GM19463 (cell line): ENCODE measurements at regions not wholly inside any gene's neighbourhood (a gene's known extent, or its start where the extent isn't known, plus 50 kb on each side); places are given as distances from the start of the nearest gene placed in this dataset.
"Not testable (repeated sequence)": the region's sequence is repeated elsewhere in the genome, so short reads cannot be mapped to it uniquely, and the experiment has no call there.

Source experiments
- ATAC-seq: cut with Tn5 transposase; IDR thresholded peaks from one replicate; pipeline ENCODE4 v1.9.1; 2021; ENCODE audit warnings: mild to moderate bottlenecking, moderate library complexity; ENCODE audit not compliant: unreplicated experiment

DNA sequence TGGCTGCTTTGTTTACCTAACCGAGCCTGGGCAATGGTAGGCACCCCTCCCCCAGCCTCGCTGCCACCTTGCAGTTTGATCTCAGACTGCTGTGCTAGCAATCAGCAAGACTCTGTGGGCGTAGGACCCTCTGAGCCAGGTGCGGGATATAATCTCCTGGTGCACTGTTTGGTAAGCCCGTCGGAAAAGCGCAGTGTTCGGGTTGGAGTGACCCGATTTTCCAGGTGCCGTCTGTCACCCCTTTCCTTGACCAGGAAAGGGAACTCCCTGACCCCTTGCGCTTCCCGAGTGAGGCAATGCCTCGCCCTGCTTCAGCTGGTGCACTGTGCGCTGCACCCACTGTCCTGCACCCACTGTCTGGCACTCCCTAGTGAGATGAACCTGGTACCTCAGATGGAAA is 482.2 kb upstream of the SMC2 start:
- ATAC-seq, result not testable (repeated sequence)

GRCh38 chr9:103615994-103616393 is 478.1 kb upstream of the SMC2 start:
- no peak for ATAC-seq

DNA sequence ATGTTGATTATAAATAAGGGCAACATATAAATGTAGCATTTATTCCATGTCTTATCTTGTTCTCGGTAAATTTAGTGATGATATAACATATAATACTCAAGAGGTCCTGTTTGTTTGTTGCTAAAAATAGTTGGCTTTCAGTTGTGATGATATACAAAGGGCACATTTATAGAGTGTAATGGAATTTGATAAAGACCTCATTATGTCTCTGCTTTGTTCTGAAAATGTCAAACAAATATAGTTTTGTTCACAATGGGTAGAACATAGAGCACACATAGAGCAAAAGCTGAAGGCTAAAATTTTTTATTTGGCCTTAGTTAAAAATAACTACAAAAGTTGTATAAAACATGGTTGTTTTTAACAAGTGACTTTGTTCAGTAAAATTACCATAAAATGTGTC is 477.1 kb upstream of the SMC2 start:
- no peak for ATAC-seq

- no peak for ATAC-seq
Measured at GRCh38 chr9:103625161-103625804, 468.8 kb upstream of the SMC2 start.

DNA sequence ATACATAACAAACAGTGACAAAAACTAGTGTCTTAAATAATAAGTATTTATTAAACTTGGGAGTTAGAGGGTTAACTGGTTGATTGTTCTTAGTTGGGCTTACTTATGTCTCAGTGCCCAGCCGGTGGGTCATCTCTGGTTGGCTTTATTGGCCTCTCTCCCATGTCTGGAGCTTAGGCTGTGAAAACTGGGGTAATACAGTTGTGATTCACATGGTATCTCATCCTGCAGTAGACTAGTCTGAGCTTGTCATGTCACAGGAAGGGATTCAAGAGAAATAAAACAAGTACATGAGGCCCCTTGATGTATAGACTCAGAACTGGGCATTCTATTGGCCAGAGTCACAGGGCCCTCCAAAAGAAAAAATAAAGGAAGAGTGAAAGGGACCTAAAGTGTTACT is 466.4 kb upstream of the SMC2 start:
- no peak for ATAC-seq

- ATAC-seq, result no peak
Measured at GRCh38 chr9:103649086-103649485, 445.0 kb upstream of the SMC2 start.

- ATAC-seq, result no peak
Measured at GRCh38 chr9:103658156-103658555, 436.0 kb upstream of the SMC2 start.

DNA sequence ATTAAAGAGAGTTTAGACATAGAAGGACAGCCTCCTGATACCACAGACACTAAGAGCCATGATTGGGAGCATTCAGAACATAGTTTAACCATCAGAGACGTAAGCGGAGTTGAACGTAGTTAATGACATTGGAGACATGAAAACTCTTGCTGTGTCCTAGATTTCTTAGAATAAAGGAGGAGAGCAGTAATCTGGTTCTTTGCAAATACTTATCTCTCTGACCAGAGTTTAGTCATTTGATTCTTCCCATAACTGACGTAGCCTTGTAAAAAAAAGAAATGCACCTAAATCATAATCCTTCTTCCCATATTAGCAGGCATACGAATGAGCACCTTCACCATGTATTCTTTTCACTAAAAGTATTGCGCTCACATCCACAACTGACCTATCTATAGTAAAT is 433.3 kb upstream of the SMC2 start:
- ATAC-seq, result no peak

DNA sequence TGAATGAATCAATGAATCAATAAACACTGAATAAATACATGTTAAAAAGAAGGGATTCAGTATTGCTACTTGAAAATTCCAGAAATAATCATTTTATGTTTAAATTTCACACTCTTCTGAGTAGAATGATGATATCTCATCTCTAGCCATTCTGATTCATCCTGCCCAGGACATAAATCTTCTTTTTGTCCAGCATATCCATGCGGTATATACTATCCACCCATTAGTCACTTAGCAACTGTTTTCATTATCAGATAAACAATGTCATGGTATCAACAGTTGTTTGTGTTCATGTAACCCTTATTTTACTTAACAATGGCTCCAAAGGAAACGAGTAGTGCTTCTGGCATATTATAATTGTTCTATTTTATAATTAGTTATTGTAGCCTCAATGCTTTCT is 432.4 kb upstream of the SMC2 start:
- ATAC-seq, result no peak

- no peak for ATAC-seq
Measured at GRCh38 chr9:103669296-103669695, 424.8 kb upstream of the SMC2 start.

DNA sequence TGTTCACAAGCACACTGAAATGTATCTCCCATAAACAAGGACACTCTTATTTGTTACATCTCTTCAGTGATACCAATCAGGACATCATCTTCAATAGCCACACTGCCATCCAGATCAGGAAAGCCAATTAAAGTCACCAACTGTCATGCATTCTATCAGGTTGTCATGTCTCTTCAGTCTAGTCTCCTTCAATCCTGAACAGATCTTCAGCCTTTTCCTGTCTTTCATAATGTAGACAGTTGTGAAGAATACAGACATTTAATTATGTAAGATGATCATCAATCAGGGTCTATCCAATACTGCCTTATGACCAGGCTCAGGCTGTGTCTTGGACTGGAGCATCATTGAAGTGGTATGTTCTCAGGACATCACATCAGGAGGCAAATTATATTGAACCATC is 419.8 kb upstream of the SMC2 start:
- ATAC-seq, result no peak

- ATAC-seq, result no peak
Measured at GRCh38 chr9:103680581-103680980, 413.5 kb upstream of the SMC2 start.

GRCh38 chr9:103681435-103681834 is 412.7 kb upstream of the SMC2 start:
- no peak for ATAC-seq

DNA sequence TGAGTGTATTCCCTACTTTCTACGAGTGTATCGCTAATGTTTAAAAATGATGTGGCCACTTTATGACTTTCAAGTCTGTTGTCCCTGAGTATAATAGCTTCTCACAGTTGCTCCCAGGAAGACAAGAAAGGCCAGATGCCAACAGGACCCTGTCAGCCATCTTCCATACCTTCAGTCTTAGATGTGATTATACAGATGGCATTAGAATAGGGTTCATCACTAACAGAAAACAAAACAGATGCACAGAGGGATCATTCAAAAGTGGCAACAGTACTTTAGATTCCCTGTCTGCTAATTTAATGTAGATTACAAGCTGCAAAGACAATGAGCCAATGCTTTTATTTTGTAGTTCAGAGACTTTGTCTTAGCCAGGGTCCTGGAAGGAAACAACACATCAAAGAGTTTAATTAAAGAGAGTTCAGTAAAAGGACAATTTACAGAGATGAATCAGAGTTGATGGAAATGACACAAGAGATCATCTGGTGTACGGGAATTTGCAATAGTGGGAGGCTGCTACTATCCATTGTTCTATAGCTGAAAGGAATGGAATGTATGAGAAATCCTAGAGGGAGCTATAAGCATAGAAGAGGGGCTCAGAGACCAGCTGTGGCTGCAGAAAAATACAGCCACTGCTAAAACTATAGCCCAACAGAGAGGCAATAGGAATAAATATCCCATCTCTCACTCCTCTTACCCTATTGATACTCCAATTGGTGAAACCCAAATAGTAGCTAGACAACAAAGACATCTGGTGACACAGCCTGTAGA is 393.7 kb upstream of the SMC2 start:
- no peak for ATAC-seq

- ATAC-seq, result no peak
Measured at GRCh38 chr9:103702572-103702971, 391.5 kb upstream of the SMC2 start.

DNA sequence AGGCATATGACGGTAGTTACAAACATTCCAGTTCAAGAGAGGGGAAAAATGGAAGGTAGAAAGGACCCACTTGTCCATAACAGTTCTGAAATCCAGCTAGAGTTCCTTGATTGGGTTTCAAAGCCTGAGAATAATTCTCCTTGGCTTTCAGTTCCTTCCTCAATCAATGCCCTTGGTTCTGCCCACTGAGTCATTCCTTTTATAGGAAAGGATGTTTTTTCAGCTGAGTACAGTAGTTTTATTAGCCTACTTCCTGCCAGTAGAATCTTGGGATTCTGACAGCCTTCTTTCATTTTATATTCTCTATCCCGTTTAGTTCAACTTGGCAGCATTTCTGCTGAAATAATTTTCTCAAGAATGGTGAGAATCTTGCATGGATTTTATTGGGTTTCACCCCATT is 386.9 kb upstream of the SMC2 start:
- ATAC-seq, result no peak

- ATAC-seq, result no peak
Measured at GRCh38 chr9:103709366-103709765, 384.7 kb upstream of the SMC2 start.

- no peak for ATAC-seq
Measured at GRCh38 chr9:103713631-103714030, 380.5 kb upstream of the SMC2 start.

DNA sequence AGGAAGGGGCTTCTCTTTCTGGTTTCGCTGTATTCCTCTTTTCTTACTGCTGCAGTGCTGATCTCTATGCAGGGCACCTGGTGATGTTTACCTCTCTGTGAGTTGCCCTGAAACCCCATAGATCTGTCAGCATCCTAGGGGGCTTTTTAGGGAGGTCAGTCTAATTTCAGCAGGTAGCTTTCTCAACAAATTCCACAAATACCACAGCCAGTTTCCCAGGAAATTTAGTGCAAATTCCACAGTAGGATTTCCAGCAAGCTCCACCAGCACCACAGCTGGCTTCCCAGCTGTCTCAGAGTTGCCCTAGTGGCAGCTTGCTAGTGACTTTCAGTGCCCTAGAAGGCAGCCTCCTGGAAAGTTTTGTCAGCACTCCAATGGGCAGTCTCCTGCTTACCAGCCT is 379.1 kb upstream of the SMC2 start:
- ATAC-seq, result no peak

DNA sequence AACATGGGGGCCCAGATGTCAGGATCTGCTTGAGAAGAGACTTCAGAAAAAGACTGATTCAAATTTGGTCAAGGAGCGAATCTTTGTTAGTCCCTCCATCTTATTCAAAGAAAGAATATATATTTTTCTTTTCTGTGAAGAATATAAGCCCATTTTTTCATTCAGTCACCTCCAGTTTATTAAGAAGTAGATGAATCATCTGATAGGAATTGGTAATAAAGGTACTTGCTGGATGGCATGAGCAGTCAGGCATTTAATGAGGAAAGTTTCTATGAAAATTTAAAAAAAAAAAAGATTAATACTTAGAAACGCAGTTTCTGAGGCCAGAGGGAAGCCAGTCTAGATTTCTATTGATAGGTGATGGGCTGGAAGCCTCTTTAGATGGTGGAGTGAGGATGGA is 373.1 kb upstream of the SMC2 start:
- no peak for ATAC-seq

DNA sequence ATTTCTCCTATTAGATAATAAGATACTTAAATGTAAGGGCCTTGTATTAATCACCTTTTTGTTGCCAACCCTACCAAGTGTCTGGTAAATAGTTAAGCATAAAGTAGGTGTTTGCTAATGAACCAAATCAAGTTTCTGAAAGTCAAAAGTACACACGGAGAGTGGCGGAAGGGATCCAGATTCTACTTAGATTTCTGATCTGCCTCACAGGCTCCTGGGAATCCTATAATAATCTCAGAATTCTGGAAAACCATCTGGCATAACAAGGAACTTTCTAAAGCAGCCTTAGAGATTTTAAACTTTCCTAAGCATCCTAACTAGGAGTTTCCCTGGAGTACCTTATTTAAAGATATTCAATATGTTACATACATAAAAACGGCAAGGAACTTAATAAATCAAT is 363.2 kb upstream of the SMC2 start:
- ATAC-seq, result no peak

GRCh38 chr9:103731541-103731940 is 362.6 kb upstream of the SMC2 start:
- no peak for ATAC-seq

GRCh38 chr9:103734471-103734870 is 359.6 kb upstream of the SMC2 start:
- ATAC-seq, result no peak
